ENCODE measurements at regions not wholly inside any gene's neighbourhood (a gene's known extent, or its start where the extent isn't known, plus 50 kb on each side); places are given as distances from the start of the nearest gene placed in this dataset.

- Histone ChIP-seq H3K4me3 (no peak overlapping the region), H3K27ac (ENCODE audit: low read depth in 1 of 2, low read length in 1 of 2) (no peak overlapping the region), H3K4me1 (ENCODE audit: control insufficient read depth in 5 of 5, insufficient read depth in 5 of 5, low read length in 5 of 5) (peaks cover 0 to 14% (median 3%) of the 10 kb centered on the region in 5 donors), H3K9me3 (ENCODE audit: control insufficient read depth in 4 of 4, insufficient read depth in 3 of 4, low read length in 3 of 4) (peaks cover 0 to 2% (median 0%) of the 10 kb centered on the region in 4 donors), H3K9ac (ENCODE audit: insufficient read depth in 1 of 2, low read length in 2 of 2) (no peak overlapping the region), H3K36me3 (ENCODE audit: control insufficient read depth in 4 of 4, insufficient read depth in 4 of 4, low read length in 4 of 4) (no peaks in the 10 kb centered on the region), H3K27me3 (ENCODE audit: control insufficient read depth in 3 of 3, insufficient read depth in 3 of 3, low read length in 2 of 3) (no peaks in the 10 kb centered on the region)
- ATAC-seq (ENCODE audit: insufficient read depth, low FRiP score) = no peak
- WGBS, 2 donors = 91 to 94% methylated on average over 5 of the region's 5 CpGs
- DNase-seq = no peak
- no peak for TF ChIP-seq CTCF (IDR thresholded peaks at IDR 0.05; ENCODE audit: control extremely low read depth, extremely low read depth)
These were observed 302.4 kb downstream of the SOX9 start for GRCh38 chr17:72423286-72423589.

- H3K4me1 ChIP-seq (ENCODE audit: control insufficient read depth in 5 of 5, insufficient read depth in 5 of 5, low read length in 5 of 5) = peaks cover 0 to 14% (median 3%) of the 10 kb centered on the region in 5 donors
These were observed 302.9 kb downstream of the SOX9 start for GRCh38 chr17:72423718-72424117.

GRCh38 chr17:72424505-72425117 is 303.8 kb downstream of the SOX9 start:
- ATAC-seq (ENCODE audit: insufficient read depth, low FRiP score) (no peak), DNase-seq (no peak)
- Histone ChIP-seq H3K36me3 (ENCODE audit: control insufficient read depth in 4 of 4, insufficient read depth in 4 of 4, low read length in 4 of 4) (no peaks in the 10 kb centered on the region), H3K4me1 (ENCODE audit: control insufficient read depth in 5 of 5, insufficient read depth in 5 of 5, low read length in 5 of 5) (peaks cover 0 to 14% (median 3%) of the 10 kb centered on the region in 5 donors), H3K27ac (ENCODE audit: low read depth in 1 of 2, low read length in 1 of 2) (no peak overlapping the region), H3K9me3 (ENCODE audit: control insufficient read depth in 4 of 4, insufficient read depth in 3 of 4, low read length in 3 of 4) (no peaks in the 10 kb centered on the region), H3K4me3 (no peak overlapping the region), H3K27me3 (ENCODE audit: control insufficient read depth in 3 of 3, insufficient read depth in 3 of 3, low read length in 2 of 3) (no peaks in the 10 kb centered on the region), H3K9ac (ENCODE audit: insufficient read depth in 1 of 2, low read length in 2 of 2) (no peak overlapping the region)
- no peak for TF ChIP-seq CTCF (IDR thresholded peaks at IDR 0.05; ENCODE audit: control extremely low read depth, extremely low read depth)
- 90 to 94% methylated on average over 12 of the region's 12 CpGs for WGBS, 2 donors

More at GRCh38 chr17:72423718-72424117, 302.9 kb downstream of the SOX9 start:
- H3K36me3 ChIP-seq (ENCODE audit: control insufficient read depth in 4 of 4, insufficient read depth in 4 of 4, low read length in 4 of 4) = no peaks in the 10 kb centered on the region
- no peaks in the 10 kb centered on the region for H3K27me3 ChIP-seq (ENCODE audit: control insufficient read depth in 3 of 3, insufficient read depth in 3 of 3, low read length in 2 of 3)
- WGBS, 2 donors = 84 to 85% methylated on average over 14 of the region's 14 CpGs
- DNase-seq (no peak), ATAC-seq (ENCODE audit: insufficient read depth, low FRiP score) (no peak)
- no peak overlapping the region for H3K9ac ChIP-seq (ENCODE audit: insufficient read depth in 1 of 2, low read length in 2 of 2)
- no peaks in the 10 kb centered on the region for H3K9me3 ChIP-seq (ENCODE audit: control insufficient read depth in 4 of 4, insufficient read depth in 3 of 4, low read length in 3 of 4)
- TF ChIP-seq CTCF (IDR thresholded peaks at IDR 0.05; ENCODE audit: control extremely low read depth, extremely low read depth) = no peak
- H3K27ac ChIP-seq (ENCODE audit: low read depth in 1 of 2, low read length in 1 of 2) = no peak overlapping the region
- no peak overlapping the region for H3K4me3 ChIP-seq
